ENCODE measurements at regions not wholly inside any gene's neighbourhood (a gene's known extent, or its start where the extent isn't known, plus 50 kb on each side); places are given as distances from the start of the nearest gene placed in this dataset.
A peak's percentile ranks its signal among the peaks of the same experiment; 100 is the strongest.
"Not testable (repeated sequence)": the region's sequence is repeated elsewhere in the genome, so short reads cannot be mapped to it uniquely, and the experiment has no call there.

GRCh38 chr2:234363011-234363487 is 133.8 kb downstream of the ARL4C start:
- Histone ChIP-seq H3K36me3 (ENCODE audit: control insufficient read depth in 1 of 2, insufficient read depth in 2 of 2, low read length in 2 of 2) (no peaks in the 10 kb centered on the region), H4K12ac (ENCODE audit: low read depth, low read length) (no peak overlapping the region)

DNA sequence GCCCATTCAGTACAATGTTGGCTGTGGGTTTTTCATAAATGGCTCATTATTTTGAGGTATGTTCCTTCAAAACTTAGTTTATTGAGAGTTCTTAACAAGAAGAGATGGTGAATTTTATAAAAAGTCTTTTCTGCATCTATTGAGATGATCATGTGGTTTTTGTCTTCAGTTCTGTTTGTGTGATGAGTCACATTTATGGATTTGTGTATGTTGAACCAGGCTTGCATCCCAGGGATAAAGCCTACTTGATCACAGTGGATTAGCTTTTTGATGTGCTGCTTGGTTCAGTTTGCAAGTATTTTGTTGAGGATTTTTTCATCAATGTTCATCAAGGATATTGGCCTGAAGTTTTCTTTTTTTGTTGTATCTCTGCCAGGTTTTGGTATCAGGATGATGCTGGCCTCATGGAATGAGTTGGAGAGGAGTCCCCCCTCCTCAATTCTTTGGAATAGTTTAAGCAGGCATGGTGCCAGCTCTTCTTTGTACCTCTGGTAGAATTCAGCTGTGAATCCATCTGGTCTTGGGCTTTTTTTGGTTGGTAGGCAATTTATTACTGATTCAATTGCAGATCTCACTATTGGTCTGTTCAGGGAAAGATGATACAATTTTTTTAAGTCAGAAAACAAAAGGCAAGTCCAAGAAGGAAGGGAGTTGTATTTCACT is 136.4 kb downstream of the ARL4C start:
- H2AFZ ChIP-seq (ENCODE audit: insufficient read depth, low read length, poor library complexity); H4K8ac ChIP-seq (ENCODE audit: low read depth, low read length); H2BK120ac ChIP-seq (ENCODE audit: insufficient read depth, low read length, poor library complexity); H3K9ac ChIP-seq (ENCODE audit: low read length); H3K23ac ChIP-seq (ENCODE audit: low read length); H3K9me3 ChIP-seq (ENCODE audit: insufficient read depth, low read depth, low read length); H3K4me3 ChIP-seq (ENCODE audit: low read depth, low read length); H2BK5ac ChIP-seq (ENCODE audit: low read depth, low read length, poor library complexity); H3K14ac ChIP-seq (ENCODE audit: low read length); H4K12ac ChIP-seq (ENCODE audit: low read depth, low read length); H3K36me3 ChIP-seq (ENCODE audit: control insufficient read depth in 1 of 2, insufficient read depth in 2 of 2, low read length in 2 of 2); H3K27me3 ChIP-seq (ENCODE audit: insufficient read depth, low read length); H3K27ac ChIP-seq (ENCODE audit: low read depth, low read length); H4K91ac ChIP-seq (ENCODE audit: low read depth, low read length); H3K4ac ChIP-seq (ENCODE audit: low read depth, low read length); H3K18ac ChIP-seq (ENCODE audit: low read length); H3K79me2 ChIP-seq (ENCODE audit: control insufficient read depth, insufficient read depth, low read length, poor library complexity); DNase-seq; H2BK12ac ChIP-seq (ENCODE audit: low read length); H3K4me2 ChIP-seq (ENCODE audit: low read length); H2AK5ac ChIP-seq (ENCODE audit: low read length): not testable (repeated sequence)
- Histone ChIP-seq H3K79me1 (ENCODE audit: low read length) (peaks cover 14% of the 10 kb centered on the region), H3K4me1 (ENCODE audit: control insufficient read depth in 1 of 2, insufficient read depth in 2 of 2, low read length in 2 of 2) (peaks cover 16% of the 10 kb centered on the region in 2 experiments)

More at GRCh38 chr2:234363011-234363487, 133.8 kb downstream of the ARL4C start:
- H2AK5ac ChIP-seq (ENCODE audit: low read length): no peak overlapping the region
- no peak overlapping the region for H2BK5ac ChIP-seq (ENCODE audit: low read depth, low read length, poor library complexity)
- H2BK120ac ChIP-seq (ENCODE audit: insufficient read depth, low read length, poor library complexity): peak overlapping the region; percentile 71
- WGBS (ENCODE audit: extremely low coverage, insufficient coverage, insufficient read length): no CpG with 5 or more reads among the region's 4 CpGs
- H3K9me3 ChIP-seq (ENCODE audit: insufficient read depth, low read depth, low read length): no peaks in the 10 kb centered on the region
- no peaks in the 10 kb centered on the region for H3K79me2 ChIP-seq (ENCODE audit: control insufficient read depth, insufficient read depth, low read length, poor library complexity)
- peaks cover 7 to 9% of the 10 kb centered on the region in 2 experiments for H3K4me1 ChIP-seq (ENCODE audit: control insufficient read depth in 1 of 2, insufficient read depth in 2 of 2, low read length in 2 of 2)
- H4K91ac ChIP-seq (ENCODE audit: low read depth, low read length): no peak overlapping the region
- peak; percentile 22 to 44 for DNase-seq
- H3K4me3 ChIP-seq (ENCODE audit: low read depth, low read length): no peak overlapping the region
- peak overlapping the region; percentile 21 for H3K4me2 ChIP-seq (ENCODE audit: low read length)
- H3K9ac ChIP-seq (ENCODE audit: low read length): no peak overlapping the region
- H2BK12ac ChIP-seq (ENCODE audit: low read length): peak overlapping the region; percentile 63
- no peak overlapping the region for H3K4ac ChIP-seq (ENCODE audit: low read depth, low read length)
- H3K79me1 ChIP-seq (ENCODE audit: low read length): peaks cover 11% of the 10 kb centered on the region
- peak overlapping the region; percentile 61 for H3K27ac ChIP-seq (ENCODE audit: low read depth, low read length)
- no peak overlapping the region for H3K18ac ChIP-seq (ENCODE audit: low read length)
- no peak overlapping the region for H2AFZ ChIP-seq (ENCODE audit: insufficient read depth, low read length, poor library complexity)
- H4K8ac ChIP-seq (ENCODE audit: low read depth, low read length): peak overlapping the region; percentile 35
- no peak overlapping the region for H3K14ac ChIP-seq (ENCODE audit: low read length)
- H3K23ac ChIP-seq (ENCODE audit: low read length): no peak overlapping the region
- H3K27me3 ChIP-seq (ENCODE audit: insufficient read depth, low read length): no peaks in the 10 kb centered on the region

DNA sequence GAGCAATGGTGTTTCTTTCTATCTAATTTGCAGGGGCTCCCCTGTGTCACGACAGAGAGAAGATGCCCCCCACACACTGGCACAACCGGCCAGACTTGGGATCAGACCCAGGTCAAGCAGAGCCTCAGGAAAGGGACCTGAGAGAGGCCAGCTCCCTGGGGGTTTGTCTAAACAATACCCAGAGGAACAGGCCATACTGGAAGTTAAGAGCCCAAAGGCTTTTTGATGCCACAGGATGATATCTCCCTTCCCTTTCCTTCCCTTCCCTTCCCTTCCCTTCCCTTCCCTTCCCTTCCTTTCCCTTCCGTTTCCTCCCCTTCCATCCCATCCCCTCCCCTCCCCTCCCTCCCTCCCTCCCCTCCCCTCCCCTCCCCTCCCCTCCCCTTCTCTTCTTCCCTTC is 139.2 kb downstream of the ARL4C start:
- no peak overlapping the region for H4K12ac ChIP-seq (ENCODE audit: low read depth, low read length)
- H2BK12ac ChIP-seq (ENCODE audit: low read length): no peak overlapping the region
- no peak overlapping the region for H3K18ac ChIP-seq (ENCODE audit: low read length)
- no peak overlapping the region for H2AFZ ChIP-seq (ENCODE audit: insufficient read depth, low read length, poor library complexity)
- no peak overlapping the region for H3K23ac ChIP-seq (ENCODE audit: low read length)
- peak overlapping the region; percentile 39 for H4K91ac ChIP-seq (ENCODE audit: low read depth, low read length)
- H2BK120ac ChIP-seq (ENCODE audit: insufficient read depth, low read length, poor library complexity): peak overlapping the region; percentile 18
- H3K9me3 ChIP-seq (ENCODE audit: insufficient read depth, low read depth, low read length): no peaks in the 10 kb centered on the region
- no peak overlapping the region for H2BK5ac ChIP-seq (ENCODE audit: low read depth, low read length, poor library complexity)
- no peaks in the 10 kb centered on the region for H3K79me2 ChIP-seq (ENCODE audit: control insufficient read depth, insufficient read depth, low read length, poor library complexity)
- no peak overlapping the region for H3K4ac ChIP-seq (ENCODE audit: low read depth, low read length)
- H3K27ac ChIP-seq (ENCODE audit: low read depth, low read length): no peak overlapping the region
- H3K9ac ChIP-seq (ENCODE audit: low read length): no peak overlapping the region
- no peak overlapping the region for H2AK5ac ChIP-seq (ENCODE audit: low read length)
- H3K4me1 ChIP-seq (ENCODE audit: control insufficient read depth in 1 of 2, insufficient read depth in 2 of 2, low read length in 2 of 2): peaks cover 9 to 14% of the 10 kb centered on the region in 2 experiments
- DNase-seq: no peak
- H4K8ac ChIP-seq (ENCODE audit: low read depth, low read length): no peak overlapping the region
- H3K27me3 ChIP-seq (ENCODE audit: insufficient read depth, low read length): no peaks in the 10 kb centered on the region
- H3K36me3 ChIP-seq (ENCODE audit: control insufficient read depth in 1 of 2, insufficient read depth in 2 of 2, low read length in 2 of 2): no peaks in the 10 kb centered on the region
- peaks cover 10% of the 10 kb centered on the region for H3K79me1 ChIP-seq (ENCODE audit: low read length)
- WGBS (ENCODE audit: extremely low coverage, insufficient coverage, insufficient read length): 67% methylated on average over 1 of the region's 3 CpGs
- H3K4me3 ChIP-seq (ENCODE audit: low read depth, low read length): no peak overlapping the region
- no peak overlapping the region for H3K4me2 ChIP-seq (ENCODE audit: low read length)
- no peak overlapping the region for H3K14ac ChIP-seq (ENCODE audit: low read length)

DNA sequence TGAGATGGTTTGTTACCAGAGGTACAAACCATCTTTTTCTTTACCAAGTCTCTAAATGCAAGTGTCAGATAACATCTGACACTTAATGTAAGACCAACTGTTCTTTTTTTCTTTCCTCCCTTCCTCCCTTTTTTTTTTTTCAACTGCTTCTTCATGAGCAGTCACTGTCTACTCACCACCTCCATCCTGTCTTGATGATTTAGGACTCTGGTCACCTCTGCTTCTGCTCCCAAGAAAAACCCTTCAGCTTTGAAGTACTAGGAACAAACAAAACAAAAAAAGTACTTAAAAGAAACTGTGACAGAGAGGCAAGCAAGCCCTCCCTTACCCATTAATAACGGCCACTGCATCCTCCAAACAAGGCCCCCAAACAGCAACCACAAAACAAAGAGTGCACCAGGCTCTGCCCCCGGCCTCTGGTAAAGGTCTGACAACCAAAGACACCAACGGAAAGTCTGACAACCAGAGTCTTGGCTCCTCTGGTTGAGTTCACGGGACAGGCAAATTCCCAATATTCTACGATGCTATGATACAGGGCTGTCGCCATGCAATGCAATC is 141.0 kb downstream of the ARL4C start:
- Histone ChIP-seq H3K79me1 (ENCODE audit: low read length) (peaks cover 4% of the 10 kb centered on the region), H3K36me3 (ENCODE audit: control insufficient read depth in 1 of 2, insufficient read depth in 2 of 2, low read length in 2 of 2) (no peaks in the 10 kb centered on the region), H3K18ac (ENCODE audit: low read length) (no peak overlapping the region), H3K27me3 (ENCODE audit: insufficient read depth, low read length) (no peaks in the 10 kb centered on the region), H4K12ac (ENCODE audit: low read depth, low read length) (no peak overlapping the region), H3K9ac (ENCODE audit: low read length) (peak overlapping the region; percentile 47), H3K4me2 (ENCODE audit: low read length) (no peak overlapping the region), H2BK5ac (ENCODE audit: low read depth, low read length, poor library complexity) (peak overlapping the region; percentile 40), H3K9me3 (ENCODE audit: insufficient read depth, low read depth, low read length) (no peaks in the 10 kb centered on the region), H3K4ac (ENCODE audit: low read depth, low read length) (no peak overlapping the region), H2AK5ac (ENCODE audit: low read length) (peak overlapping the region; percentile 14), H3K27ac (ENCODE audit: low read depth, low read length) (no peak overlapping the region), H3K4me1 (ENCODE audit: control insufficient read depth in 1 of 2, insufficient read depth in 2 of 2, low read length in 2 of 2) (peaks cover 7 to 14% of the 10 kb centered on the region in 2 experiments), H2BK12ac (ENCODE audit: low read length) (peak overlapping the region; percentile 80), H3K23ac (ENCODE audit: low read length) (no peak overlapping the region), H3K4me3 (ENCODE audit: low read depth, low read length) (no peak overlapping the region), H4K8ac (ENCODE audit: low read depth, low read length) (peak overlapping the region; percentile 23), H2BK120ac (ENCODE audit: insufficient read depth, low read length, poor library complexity) (peak overlapping the region; percentile 72), H3K14ac (ENCODE audit: low read length) (no peak overlapping the region), H4K91ac (ENCODE audit: low read depth, low read length) (peak overlapping the region; percentile 43), H3K79me2 (ENCODE audit: control insufficient read depth, insufficient read depth, low read length, poor library complexity) (no peaks in the 10 kb centered on the region), H2AFZ (ENCODE audit: insufficient read depth, low read length, poor library complexity) (no peak overlapping the region)
- no CpG with 5 or more reads among the region's 6 CpGs for WGBS (ENCODE audit: extremely low coverage, insufficient coverage, insufficient read length)
- no peak for DNase-seq
